Naive B cell (primary cell): ENCODE measurements at regions not wholly inside any gene's neighbourhood (a gene's known extent, or its start where the extent isn't known, plus 50 kb on each side); places are given as distances from the start of the nearest gene placed in this dataset.

Experiments
- ATAC-seq, 2 donors: fragments of 150-1000 bp; cut with Tn5 transposase; 2 replicates each; pipeline ENCODE4 v1.10.0; 2021; ENCODE audit warnings: low read depth in 2 of 2, mild to moderate bottlenecking in 2 of 2, moderate library complexity in 2 of 2
- DNase-seq: peaks from one replicate; pipeline ENCODE4 v3.0.0; 2022
- H3K27ac Mint-ChIP-seq, 6 donors: one replicate each; pipeline ENCODE4 v1.8.0; 2020 to 2022; ENCODE audit warnings: mild to moderate bottlenecking in 6 of 6, mixed read lengths in 6 of 6, moderate library complexity in 5 of 6, inconsistent platforms in 2 of 6
- H3K27me3 Mint-ChIP-seq, 3 donors: one replicate each; pipeline ENCODE4 v1.8.0; 2021 to 2022; ENCODE audit warnings: mixed read lengths in 3 of 3, mild to moderate bottlenecking in 1 of 3
- H3K36me3 Mint-ChIP-seq, 2 donors: one replicate each; pipeline ENCODE4 v1.8.0; 2020 to 2022; ENCODE audit warnings: mixed read lengths in 2 of 2, inconsistent platforms in 1 of 2, mild to moderate bottlenecking in 1 of 2
- H3K4me1 Mint-ChIP-seq, 3 donors: one replicate each; pipeline ENCODE4 v1.8.0; 2020 to 2022; ENCODE audit warnings: mixed read lengths in 3 of 3, inconsistent platforms in 1 of 3, mild to moderate bottlenecking in 1 of 3, moderate library complexity in 1 of 3
- H3K4me3 Mint-ChIP-seq, 8 donors: one replicate each; pipeline ENCODE4 v1.8.0; 2020 to 2022; ENCODE audit warnings: mild to moderate bottlenecking in 8 of 8, mixed read lengths in 8 of 8, moderate library complexity in 8 of 8, inconsistent platforms in 2 of 8
- H3K9me3 Mint-ChIP-seq, 7 donors: one replicate each; pipeline ENCODE4 v1.8.0; 2020 to 2022; ENCODE audit warnings: mixed read lengths in 7 of 7, mild to moderate bottlenecking in 5 of 7, inconsistent platforms in 2 of 7, moderate library complexity in 1 of 7

DNA sequence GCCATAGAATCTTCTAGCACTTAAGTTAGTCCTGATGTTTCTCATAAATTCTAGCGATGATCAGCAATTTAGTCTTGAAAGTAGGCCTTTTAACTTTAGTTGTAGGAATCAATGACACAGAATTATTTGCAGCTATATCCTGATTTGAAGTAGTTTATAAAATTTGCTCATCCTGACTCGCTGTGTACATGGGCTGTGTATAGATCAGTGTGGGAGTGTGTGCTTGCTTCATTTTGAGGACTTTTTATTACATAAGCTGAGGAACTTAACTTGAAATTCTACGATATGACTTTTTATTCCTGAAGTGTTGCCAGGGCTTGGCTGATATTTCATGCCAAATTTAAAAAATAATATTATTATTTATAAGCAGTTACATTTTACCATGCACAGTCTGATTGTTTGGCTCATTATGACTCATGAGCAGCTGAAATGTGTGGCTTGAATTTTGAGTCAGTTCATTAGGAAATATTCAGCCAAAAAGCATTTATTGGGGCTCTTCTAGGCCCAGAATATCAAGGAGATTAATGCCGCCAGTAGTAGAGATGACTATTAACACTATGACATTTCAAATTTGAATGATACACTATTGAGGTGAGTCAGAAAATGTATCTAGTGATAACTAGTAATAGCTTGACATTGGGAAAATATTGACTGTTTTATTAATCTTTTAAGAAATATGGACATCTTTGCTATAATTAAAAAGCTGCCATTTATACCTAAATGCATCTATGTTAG lies 128.9 kb upstream of the LIMCH1 start:
- no peak for ATAC-seq
- Mint-ChIP-seq H3K27me3 (peaks cover 5 to 13% (median 9%) of the 10 kb centered on the region in 3 donors), H3K4me3 (no peak overlapping the region), H3K27ac (no peak overlapping the region), H3K4me1 (peaks cover 0 to 5% (median 0%) of the 10 kb centered on the region in 3 donors), H3K9me3 (no peaks in the 10 kb centered on the region), H3K36me3 (no peaks in the 10 kb centered on the region)
- DNase-seq: no peak

DNA sequence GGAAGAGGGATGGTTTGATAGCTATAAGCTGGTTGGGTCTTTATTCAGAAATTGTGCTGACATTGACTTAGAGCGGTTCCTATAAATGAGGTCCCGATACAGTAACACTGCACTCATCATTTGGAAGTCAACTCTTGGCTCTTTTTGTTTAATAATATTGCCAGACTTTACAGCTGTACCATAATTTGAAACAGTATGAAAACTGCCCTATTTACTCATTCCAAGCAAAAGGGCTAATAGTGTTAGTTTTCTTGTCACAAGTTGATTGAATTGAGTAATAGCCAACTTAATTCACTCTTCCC lies 128.4 kb upstream of the LIMCH1 start:
- H3K4me3 Mint-ChIP-seq: no peak overlapping the region
- no peaks in the 10 kb centered on the region for H3K36me3 Mint-ChIP-seq
- H3K4me1 Mint-ChIP-seq: peaks cover 0 to 5% (median 0%) of the 10 kb centered on the region in 3 donors
- no peaks in the 10 kb centered on the region for H3K9me3 Mint-ChIP-seq
- peaks cover 9 to 18% (median 9%) of the 10 kb centered on the region in 3 donors for H3K27me3 Mint-ChIP-seq
- ATAC-seq (no peak), DNase-seq (no peak)
- no peak overlapping the region for H3K27ac Mint-ChIP-seq

DNA sequence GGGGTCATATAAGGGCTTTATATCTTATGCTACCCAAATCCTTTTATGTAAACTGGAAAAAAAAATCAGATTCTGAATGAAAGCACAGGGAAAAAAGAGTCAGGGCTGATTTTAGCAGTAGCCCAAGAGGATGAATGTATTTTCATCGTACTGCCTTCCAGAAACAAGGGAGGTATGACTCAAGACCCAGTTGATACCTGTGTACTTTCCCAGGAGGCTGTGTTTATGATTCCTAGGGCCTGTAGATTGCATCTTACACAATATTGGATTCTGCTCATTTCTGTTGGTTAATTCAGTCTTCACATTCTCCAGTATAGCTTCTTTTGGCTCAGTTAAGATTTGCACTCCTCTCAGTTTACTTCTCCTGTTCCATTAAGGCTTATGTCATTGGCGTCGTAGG lies 127.9 kb upstream of the LIMCH1 start:
- Mint-ChIP-seq H3K36me3 (no peaks in the 10 kb centered on the region), H3K9me3 (no peaks in the 10 kb centered on the region), H3K4me3 (no peak overlapping the region), H3K27ac (no peak overlapping the region), H3K27me3 (peaks cover 9 to 19% (median 9%) of the 10 kb centered on the region in 3 donors), H3K4me1 (peaks cover 0 to 5% (median 0%) of the 10 kb centered on the region in 3 donors)
- DNase-seq (no peak), ATAC-seq (no peak)

DNA sequence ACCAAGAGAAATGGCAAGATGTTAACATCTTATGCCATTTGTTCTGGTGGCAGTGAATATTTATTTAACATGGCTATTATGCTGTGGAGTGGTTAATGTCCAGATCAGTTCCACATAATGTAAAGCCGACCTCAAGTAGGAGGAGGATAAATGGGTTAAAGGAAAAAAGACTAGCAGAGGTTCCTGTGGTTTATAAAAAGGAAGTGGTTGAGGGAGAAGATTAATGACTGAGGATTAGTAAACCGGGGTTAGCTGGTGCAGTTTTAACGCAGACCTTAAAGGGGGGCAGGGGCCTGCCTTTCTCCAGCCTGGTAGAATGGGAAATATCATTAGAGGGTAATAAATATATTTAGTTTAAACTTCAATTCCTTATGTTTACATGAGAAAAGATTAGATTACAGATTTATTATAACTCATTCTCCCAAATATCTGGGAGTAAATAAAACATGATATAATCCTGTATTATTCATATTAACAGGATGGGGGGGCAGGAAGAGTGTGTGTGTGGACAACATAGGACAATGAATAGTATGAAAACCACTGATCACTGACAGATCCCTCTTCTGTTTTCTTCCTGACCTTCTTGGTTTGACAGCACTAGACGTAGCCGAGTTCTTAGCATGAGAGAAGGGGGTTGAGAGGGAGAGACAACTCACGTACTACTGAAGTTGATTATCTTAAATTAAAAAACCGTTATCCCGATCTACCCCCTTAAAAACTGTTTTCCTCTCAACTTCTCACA lies 124.1 kb upstream of the LIMCH1 start:
- Mint-ChIP-seq H3K4me3 (no peak overlapping the region), H3K36me3 (no peaks in the 10 kb centered on the region), H3K27me3 (peaks cover 9 to 19% (median 9%) of the 10 kb centered on the region in 3 donors), H3K9me3 (no peaks in the 10 kb centered on the region), H3K4me1 (peaks cover 0 to 5% (median 0%) of the 10 kb centered on the region in 3 donors), H3K27ac (no peak overlapping the region)
- ATAC-seq (no peak), DNase-seq (no peak)

DNA sequence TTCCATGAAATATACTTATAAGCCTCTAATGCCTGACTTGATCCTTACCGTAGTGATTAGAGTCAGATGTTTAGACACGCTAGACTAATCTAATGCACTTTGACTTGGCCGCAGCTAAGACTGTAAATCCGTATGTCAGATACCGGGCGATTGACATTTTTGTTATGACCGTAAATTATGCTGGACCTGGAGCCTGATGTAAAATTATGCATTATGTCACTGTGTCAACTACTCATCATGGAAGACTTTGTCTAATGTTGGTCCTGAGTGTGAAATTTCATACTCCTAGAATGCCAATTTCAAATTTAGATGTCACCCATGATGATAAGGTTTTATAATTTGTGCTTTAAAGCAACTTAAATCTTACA lies 123.6 kb upstream of the LIMCH1 start:
- Mint-ChIP-seq H3K9me3 (no peaks in the 10 kb centered on the region), H3K27ac (no peak overlapping the region), H3K27me3 (peaks cover 9 to 19% (median 9%) of the 10 kb centered on the region in 3 donors), H3K4me3 (no peak overlapping the region), H3K4me1 (peaks cover 0 to 5% (median 0%) of the 10 kb centered on the region in 3 donors), H3K36me3 (no peaks in the 10 kb centered on the region)
- no peak for ATAC-seq
- no peak for DNase-seq

DNA sequence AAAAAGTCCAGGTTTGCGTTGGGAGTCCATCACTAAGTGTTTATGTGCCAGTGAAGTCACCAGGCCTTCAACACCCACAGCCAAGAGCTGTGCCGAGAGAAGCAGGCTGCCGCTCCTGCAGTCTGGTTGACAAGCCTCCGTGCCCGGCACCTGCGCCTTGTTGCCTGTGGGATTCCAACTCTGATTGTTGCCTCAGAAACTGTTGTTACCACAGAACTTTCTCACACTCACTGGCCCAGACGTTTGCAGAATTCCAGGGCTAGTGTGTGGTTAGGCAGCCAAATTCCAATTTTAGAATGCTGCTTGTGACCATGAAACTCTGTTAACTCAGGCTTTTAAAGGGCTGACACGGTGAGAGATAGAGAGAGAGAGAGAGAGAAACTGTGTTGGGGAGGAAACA lies 119.5 kb upstream of the LIMCH1 start:
- no peak overlapping the region for H3K4me3 Mint-ChIP-seq
- no peaks in the 10 kb centered on the region for H3K9me3 Mint-ChIP-seq

DNA sequence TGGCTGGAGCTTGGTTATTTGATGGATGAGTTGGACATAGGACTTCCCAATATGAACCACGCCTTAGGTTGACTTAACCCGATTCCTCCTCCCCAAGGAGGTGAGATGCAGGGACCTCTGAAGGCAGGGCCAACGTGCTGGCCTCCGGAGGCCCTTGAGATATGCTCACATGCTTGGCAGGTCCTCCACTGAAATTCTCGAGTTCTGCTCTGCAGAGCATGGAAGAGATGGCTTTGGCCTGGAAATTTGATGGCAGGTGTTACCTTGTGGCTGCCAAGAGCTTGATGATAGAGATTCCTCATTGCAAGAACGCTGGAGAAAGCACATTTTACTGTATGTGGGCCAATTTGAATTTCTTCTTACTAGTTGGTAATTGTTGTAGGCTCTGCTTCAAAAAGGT lies 117.4 kb upstream of the LIMCH1 start:
- no peak for DNase-seq
- Mint-ChIP-seq H3K27me3 (peaks cover 0 to 2% (median 0%) of the 10 kb centered on the region in 3 donors), H3K36me3 (no peaks in the 10 kb centered on the region), H3K27ac (no peak overlapping the region), H3K4me1 (no peaks in the 10 kb centered on the region), H3K4me3 (no peak overlapping the region), H3K9me3 (peaks cover 0 to 1% (median 0%) of the 10 kb centered on the region in 7 donors)
- no peak for ATAC-seq

More for the DNA sequence above, 119.5 kb upstream of the LIMCH1 start:
- DNase-seq (no peak), ATAC-seq (no peak)
- Mint-ChIP-seq H3K36me3 (no peaks in the 10 kb centered on the region), H3K4me1 (peaks cover 0 to 4% (median 0%) of the 10 kb centered on the region in 3 donors), H3K27ac (no peak overlapping the region), H3K27me3 (peaks cover 4 to 11% (median 8%) of the 10 kb centered on the region in 3 donors)

DNA sequence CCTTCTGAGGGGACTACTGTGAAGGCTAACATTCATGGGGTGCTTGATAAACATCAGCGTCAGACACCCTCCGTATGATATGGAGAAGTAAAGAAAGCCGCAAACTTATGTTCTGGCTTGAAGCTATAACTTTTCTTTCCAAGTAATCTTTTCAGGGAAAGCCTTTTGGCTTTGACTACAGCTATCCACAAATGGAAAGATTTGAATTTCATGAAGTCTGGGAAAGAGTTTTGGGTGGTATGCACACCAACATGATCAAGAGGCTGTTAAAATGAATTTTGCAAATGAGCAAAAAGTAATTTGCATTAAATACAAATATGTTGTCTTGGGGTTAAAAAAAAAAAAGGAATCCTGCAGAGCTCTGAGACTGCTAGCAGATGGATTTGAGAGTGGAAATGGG lies 114.8 kb upstream of the LIMCH1 start:
- Mint-ChIP-seq H3K27ac (no peak overlapping the region), H3K27me3 (peaks cover 0 to 6% (median 1%) of the 10 kb centered on the region in 3 donors), H3K4me3 (no peak overlapping the region), H3K9me3 (peaks cover 0 to 4% (median 0%) of the 10 kb centered on the region in 7 donors), H3K4me1 (no peaks in the 10 kb centered on the region), H3K36me3 (no peaks in the 10 kb centered on the region)
- ATAC-seq: no peak
- DNase-seq: no peak

DNA sequence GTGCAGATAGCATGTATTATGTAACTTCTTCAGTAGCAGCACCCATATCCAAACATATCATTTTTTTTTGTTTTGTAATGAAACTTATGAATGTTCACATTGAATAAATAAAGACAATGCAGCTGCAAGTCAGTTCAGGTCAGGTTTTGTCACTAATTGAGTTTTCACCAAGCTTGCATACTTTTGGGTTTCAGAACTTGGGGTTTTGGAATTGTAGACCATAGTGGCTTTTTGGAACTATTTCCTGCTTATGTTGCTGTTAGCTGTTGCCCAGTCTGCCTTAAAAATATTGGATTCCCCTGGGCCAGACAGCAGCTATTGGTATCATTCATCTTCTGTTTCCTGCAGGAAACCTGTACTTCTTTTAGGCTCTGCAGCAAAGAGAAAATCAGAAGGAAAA lies 113.4 kb upstream of the LIMCH1 start:
- Mint-ChIP-seq H3K4me1 (no peaks in the 10 kb centered on the region), H3K27ac (no peak overlapping the region), H3K9me3 (peaks cover 0 to 4% (median 0%) of the 10 kb centered on the region in 7 donors), H3K36me3 (no peaks in the 10 kb centered on the region), H3K27me3 (peaks cover 0 to 6% (median 6%) of the 10 kb centered on the region in 3 donors), H3K4me3 (no peak overlapping the region)
- DNase-seq (no peak), ATAC-seq (no peak)

DNA sequence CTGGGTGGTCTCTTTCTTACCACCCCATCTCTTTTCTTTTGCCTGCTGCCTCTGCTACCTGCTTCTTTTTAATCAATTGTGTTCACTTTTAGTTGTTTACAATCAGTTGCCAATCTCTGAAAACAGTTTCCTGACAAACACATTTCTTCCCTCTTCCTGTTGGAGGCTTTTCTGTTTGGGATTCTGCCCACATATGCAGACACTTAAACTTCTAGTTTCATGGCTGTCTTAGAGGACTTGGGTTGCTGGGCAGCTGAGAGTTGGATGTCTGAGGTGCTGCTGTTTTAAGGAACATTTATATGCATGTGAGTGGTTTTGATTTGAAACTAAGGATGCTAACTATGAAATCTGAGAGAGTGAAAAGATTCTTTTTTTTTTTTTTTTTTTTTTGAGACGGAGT lies 112.3 kb upstream of the LIMCH1 start:
- Mint-ChIP-seq H3K36me3 (no peaks in the 10 kb centered on the region), H3K4me3 (no peak overlapping the region), H3K27ac (no peak overlapping the region), H3K27me3 (peaks cover 0 to 6% (median 6%) of the 10 kb centered on the region in 3 donors), H3K9me3 (peaks cover 0 to 4% (median 0%) of the 10 kb centered on the region in 7 donors), H3K4me1 (no peaks in the 10 kb centered on the region)
- DNase-seq (no peak), ATAC-seq (no peak)

DNA sequence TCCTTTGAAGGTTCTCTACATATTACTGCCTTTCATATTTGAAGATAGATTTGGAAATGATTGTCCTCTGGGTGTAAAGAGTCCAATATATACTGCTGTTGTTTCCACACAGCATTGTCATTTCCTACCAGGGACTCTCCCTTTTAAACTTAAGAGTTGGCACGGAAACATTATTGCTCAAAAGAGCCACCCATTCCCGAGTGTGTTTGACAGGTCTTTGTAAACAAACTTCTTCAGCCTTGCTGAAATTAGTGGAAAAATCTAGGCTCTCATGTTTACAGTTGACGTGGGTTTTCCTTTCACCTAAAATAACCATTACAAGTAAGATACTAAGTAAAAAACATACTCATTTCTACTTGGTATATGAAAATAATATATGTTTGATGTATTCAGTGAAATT lies 111.4 kb upstream of the LIMCH1 start:
- Mint-ChIP-seq H3K4me1 (no peaks in the 10 kb centered on the region), H3K4me3 (no peak overlapping the region), H3K36me3 (no peaks in the 10 kb centered on the region), H3K27me3 (peaks cover 0 to 6% (median 6%) of the 10 kb centered on the region in 3 donors), H3K9me3 (peaks cover 0 to 4% (median 0%) of the 10 kb centered on the region in 7 donors), H3K27ac (no peak overlapping the region)
- ATAC-seq (no peak), DNase-seq (no peak)

DNA sequence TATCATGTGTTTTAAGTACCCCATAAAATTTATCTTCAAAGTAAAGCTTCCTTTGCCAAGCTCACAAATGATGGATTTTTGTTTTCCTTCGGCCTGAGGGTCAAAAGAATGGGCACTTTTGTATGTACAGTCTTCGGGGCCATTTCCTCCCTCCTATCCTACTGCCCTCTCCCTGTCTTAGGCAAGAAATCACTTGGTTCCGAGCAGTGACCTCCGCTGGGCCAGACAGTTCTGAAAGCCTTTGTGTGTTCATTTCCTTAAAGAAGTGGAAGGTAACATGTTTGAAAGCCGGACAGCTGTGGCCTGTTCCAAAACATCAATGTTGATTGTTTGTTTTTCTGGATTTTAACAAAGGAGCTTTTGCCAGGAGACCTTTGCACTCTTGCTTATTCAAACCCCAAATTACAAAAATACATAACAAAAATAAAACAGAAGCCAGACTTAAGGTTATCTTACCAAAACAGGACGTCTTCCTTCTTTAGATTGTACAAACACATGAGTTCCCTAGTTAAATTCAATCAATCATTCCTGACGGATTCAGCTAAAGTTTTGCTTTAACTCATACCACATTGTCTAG lies 110.6 kb upstream of the LIMCH1 start:
- ATAC-seq (no peak), DNase-seq (no peak)
- H3K4me3 Mint-ChIP-seq: no peak overlapping the region
- peaks cover 5 to 11% (median 6%) of the 10 kb centered on the region in 3 donors for H3K27me3 Mint-ChIP-seq
- no peaks in the 10 kb centered on the region for H3K36me3 Mint-ChIP-seq
- peaks cover 0 to 4% (median 0%) of the 10 kb centered on the region in 7 donors for H3K9me3 Mint-ChIP-seq
- no peaks in the 10 kb centered on the region for H3K4me1 Mint-ChIP-seq
- H3K27ac Mint-ChIP-seq: no peak overlapping the region

DNA sequence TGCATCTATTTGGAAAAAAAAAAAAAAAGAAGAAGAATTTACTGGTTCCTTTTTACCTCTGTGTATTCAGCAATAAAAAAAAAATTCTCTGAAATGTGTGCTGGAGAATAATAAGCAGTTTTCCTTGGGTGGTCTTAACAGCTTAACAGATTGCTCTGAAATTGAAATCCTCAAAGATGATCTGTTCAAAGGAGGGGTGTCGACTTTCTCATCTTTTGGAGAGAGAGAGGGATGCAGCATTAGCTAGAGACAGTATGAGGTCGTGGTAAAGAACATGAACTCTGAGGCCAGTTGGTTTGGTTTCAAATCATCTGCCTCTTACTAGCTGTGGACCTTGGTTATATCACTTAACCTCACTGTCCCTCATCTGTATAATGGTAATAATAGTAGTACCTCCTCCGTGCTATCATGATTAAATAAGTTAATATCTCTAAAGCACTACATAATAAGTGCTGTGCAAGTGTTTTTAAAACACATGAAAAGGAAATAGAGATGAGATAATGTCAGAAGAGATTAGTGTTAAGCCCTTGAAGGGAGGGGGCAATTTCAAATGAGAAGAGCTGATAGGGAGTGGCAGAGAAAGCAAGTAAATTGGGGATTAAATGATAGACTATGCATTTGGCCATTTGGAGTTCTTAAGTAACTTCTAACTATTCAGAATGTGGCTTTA lies 109.9 kb upstream of the LIMCH1 start:
- Mint-ChIP-seq H3K27ac (no peak overlapping the region), H3K27me3 (peaks cover 5 to 11% (median 6%) of the 10 kb centered on the region in 3 donors), H3K36me3 (no peaks in the 10 kb centered on the region), H3K4me1 (no peaks in the 10 kb centered on the region), H3K9me3 (peaks cover 0 to 4% (median 0%) of the 10 kb centered on the region in 7 donors), H3K4me3 (no peak overlapping the region)
- no peak for ATAC-seq
- DNase-seq: no peak
